ENCODE measurements at regions not wholly inside any gene's neighbourhood (a gene's known extent, or its start where the extent isn't known, plus 50 kb on each side); places are given as distances from the start of the nearest gene placed in this dataset.

- Mint-ChIP-seq H3K27me3 (ENCODE audit: unreplicated experiment) (no peaks in the 10 kb centered on the region), H3K9me3 (ENCODE audit: unreplicated experiment) (no peaks in the 10 kb centered on the region), H3K4me3 (ENCODE audit: unreplicated experiment) (no peak overlapping the region), H3K36me3 (ENCODE audit: unreplicated experiment) (no peaks in the 10 kb centered on the region), H3K27ac (ENCODE audit: unreplicated experiment) (no peak overlapping the region), H3K4me1 (ENCODE audit: low read depth, unreplicated experiment) (no peaks in the 10 kb centered on the region)
- TF ChIP-seq, protein P1, sequence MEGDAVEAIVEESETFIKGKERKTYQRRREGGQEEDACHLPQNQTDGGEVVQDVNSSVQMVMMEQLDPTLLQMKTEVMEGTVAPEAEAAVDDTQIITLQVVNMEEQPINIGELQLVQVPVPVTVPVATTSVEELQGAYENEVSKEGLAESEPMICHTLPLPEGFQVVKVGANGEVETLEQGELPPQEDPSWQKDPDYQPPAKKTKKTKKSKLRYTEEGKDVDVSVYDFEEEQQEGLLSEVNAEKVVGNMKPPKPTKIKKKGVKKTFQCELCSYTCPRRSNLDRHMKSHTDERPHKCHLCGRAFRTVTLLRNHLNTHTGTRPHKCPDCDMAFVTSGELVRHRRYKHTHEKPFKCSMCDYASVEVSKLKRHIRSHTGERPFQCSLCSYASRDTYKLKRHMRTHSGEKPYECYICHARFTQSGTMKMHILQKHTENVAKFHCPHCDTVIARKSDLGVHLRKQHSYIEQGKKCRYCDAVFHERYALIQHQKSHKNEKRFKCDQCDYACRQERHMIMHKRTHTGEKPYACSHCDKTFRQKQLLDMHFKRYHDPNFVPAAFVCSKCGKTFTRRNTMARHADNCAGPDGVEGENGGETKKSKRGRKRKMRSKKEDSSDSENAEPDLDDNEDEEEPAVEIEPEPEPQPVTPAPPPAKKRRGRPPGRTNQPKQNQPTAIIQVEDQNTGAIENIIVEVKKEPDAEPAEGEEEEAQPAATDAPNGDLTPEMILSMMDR (IDR thresholded peaks at IDR 0.05; ENCODE audit: partially characterized antibody, unreplicated experiment): no peak
- DNase-seq: no peak
Measured at GRCh38 chr4:96383349-96383748, 543.5 kb downstream of the PDHA2 start.

DNA sequence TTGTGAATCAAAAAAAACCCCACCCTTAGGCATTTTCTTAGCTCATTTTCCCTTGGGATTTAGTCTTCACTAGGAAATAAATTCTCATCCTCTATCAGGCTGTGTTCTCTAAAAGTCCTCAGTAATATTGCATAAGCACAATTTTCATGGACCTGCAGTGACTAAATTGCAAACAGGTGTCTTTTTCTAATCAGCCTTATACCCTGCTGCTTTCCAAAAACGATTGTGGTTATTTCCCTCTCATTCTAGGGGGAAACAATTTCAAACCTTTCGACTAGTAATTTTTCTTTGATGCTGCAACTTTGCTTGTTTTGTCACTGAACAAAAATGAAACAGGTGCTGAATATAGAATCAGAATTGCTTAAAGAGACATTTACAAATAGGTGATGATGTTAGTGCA is 549.9 kb downstream of the PDHA2 start:
- H3K36me3 Mint-ChIP-seq (ENCODE audit: unreplicated experiment): no peaks in the 10 kb centered on the region
- no peak overlapping the region for H3K4me3 Mint-ChIP-seq (ENCODE audit: unreplicated experiment)
- no peak overlapping the region for H3K27ac Mint-ChIP-seq (ENCODE audit: unreplicated experiment)
- TF ChIP-seq, protein P1 (IDR thresholded peaks at IDR 0.05; ENCODE audit: partially characterized antibody, unreplicated experiment): no peak
- no peaks in the 10 kb centered on the region for H3K27me3 Mint-ChIP-seq (ENCODE audit: unreplicated experiment)
- H3K4me1 Mint-ChIP-seq (ENCODE audit: low read depth, unreplicated experiment): no peaks in the 10 kb centered on the region
- H3K9me3 Mint-ChIP-seq (ENCODE audit: unreplicated experiment): no peaks in the 10 kb centered on the region
- no peak for DNase-seq

DNA sequence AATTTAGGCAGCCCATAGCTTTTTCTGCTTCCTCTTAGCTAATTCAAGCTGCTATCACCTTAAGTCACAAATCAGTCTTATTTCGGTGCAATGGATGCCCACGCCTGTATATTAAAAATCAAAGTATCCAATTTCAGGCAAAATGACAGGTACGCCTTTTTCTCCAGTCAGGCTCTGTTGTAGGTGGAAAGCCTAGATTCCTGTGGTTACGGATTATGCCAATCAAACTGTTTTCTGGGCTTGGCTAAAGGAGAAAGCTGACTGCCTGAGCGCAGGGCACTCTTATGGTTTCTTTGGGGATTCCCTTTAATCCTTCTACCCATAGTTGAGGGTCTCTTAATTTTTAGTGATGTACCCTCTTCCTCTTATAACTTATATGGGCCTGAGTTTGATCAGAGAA is 550.5 kb downstream of the PDHA2 start:
- H3K36me3 Mint-ChIP-seq (ENCODE audit: unreplicated experiment): no peaks in the 10 kb centered on the region

GRCh38 chr4:96395747-96396146 is 555.9 kb downstream of the PDHA2 start:
- H3K27me3 Mint-ChIP-seq (ENCODE audit: unreplicated experiment): peaks cover 2% of the 10 kb centered on the region
- no peak for DNase-seq
- no peaks in the 10 kb centered on the region for H3K4me1 Mint-ChIP-seq (ENCODE audit: low read depth, unreplicated experiment)
- no peaks in the 10 kb centered on the region for H3K36me3 Mint-ChIP-seq (ENCODE audit: unreplicated experiment)
- TF ChIP-seq, protein P1 (IDR thresholded peaks at IDR 0.05; ENCODE audit: partially characterized antibody, unreplicated experiment): peak; percentile 53
- no peak overlapping the region for H3K27ac Mint-ChIP-seq (ENCODE audit: unreplicated experiment)
- H3K9me3 Mint-ChIP-seq (ENCODE audit: unreplicated experiment): no peaks in the 10 kb centered on the region
- H3K4me3 Mint-ChIP-seq (ENCODE audit: unreplicated experiment): no peak overlapping the region

More for the DNA sequence above, 550.5 kb downstream of the PDHA2 start:
- no peaks in the 10 kb centered on the region for H3K4me1 Mint-ChIP-seq (ENCODE audit: low read depth, unreplicated experiment)
- H3K27ac Mint-ChIP-seq (ENCODE audit: unreplicated experiment): no peak overlapping the region
- DNase-seq: no peak
- TF ChIP-seq, protein P1 (IDR thresholded peaks at IDR 0.05; ENCODE audit: partially characterized antibody, unreplicated experiment): no peak
- no peak overlapping the region for H3K4me3 Mint-ChIP-seq (ENCODE audit: unreplicated experiment)
- peaks cover under 1% of the 10 kb centered on the region for H3K27me3 Mint-ChIP-seq (ENCODE audit: unreplicated experiment)
- no peaks in the 10 kb centered on the region for H3K9me3 Mint-ChIP-seq (ENCODE audit: unreplicated experiment)

- Mint-ChIP-seq H3K4me3 (ENCODE audit: unreplicated experiment) (no peak overlapping the region), H3K36me3 (ENCODE audit: unreplicated experiment) (no peaks in the 10 kb centered on the region), H3K27ac (ENCODE audit: unreplicated experiment) (no peak overlapping the region), H3K27me3 (ENCODE audit: unreplicated experiment) (no peaks in the 10 kb centered on the region), H3K9me3 (ENCODE audit: unreplicated experiment) (no peaks in the 10 kb centered on the region), H3K4me1 (ENCODE audit: low read depth, unreplicated experiment) (no peaks in the 10 kb centered on the region)
- TF ChIP-seq, protein P1 (IDR thresholded peaks at IDR 0.05; ENCODE audit: partially characterized antibody, unreplicated experiment): no peak
- DNase-seq: no peak
Measured at GRCh38 chr4:96406742-96407141, 566.8 kb downstream of the PDHA2 start.

All from glutamatergic neuron (in vitro differentiated cells).